ENCODE measurements at regions not wholly inside any gene's neighbourhood (a gene's known extent, or its start where the extent isn't known, plus 50 kb on each side); places are given as distances from the start of the nearest gene placed in this dataset.

GRCh38 chr4:81337211-81337610 is 122.2 kb upstream of the PRKG2 start:
- H4K20me1 ChIP-seq (replicated peaks; ENCODE audit: control insufficient read depth, extremely low read depth, insufficient read depth, low read length) = no peaks in the 10 kb centered on the region
- H3K9ac ChIP-seq (replicated peaks; ENCODE audit: extremely low read depth, insufficient read depth, low read length) = no peak overlapping the region
- no TSS peak for BruUV-seq (replicated peaks)
- ChIA-PET CTCF (interaction anchor here (2.2 kb wide), 1 partner anchor 14 kb away, joined by 9 read pairs; no protein-coding TSS in a partner anchor), POLR2A (no interaction called here)
- DNase-seq (ENCODE audit: low read depth, low spot score) (no peak), FAIRE-seq (no peak)
- no peak for TF ChIP-seq POLR2A (IDR thresholded peaks at IDR 0.05; ENCODE audit: low read depth, low read length)
- no peak for TF ChIP-seq POLR2AphosphoS5 (IDR thresholded peaks at IDR 0.05; ENCODE audit: insufficient read depth, low read depth, low read length)
- TF ChIP-seq EZH2 (IDR thresholded peaks at IDR 0.05; ENCODE audit: borderline replicate concordance, low read depth, low read length, severe bottlenecking) = no peak
- TF ChIP-seq FOS (IDR thresholded peaks at IDR 0.05; ENCODE audit: borderline replicate concordance, insufficient read depth, low read length) = no peak
- no peak for TF ChIP-seq MAX (IDR thresholded peaks at IDR 0.05; ENCODE audit: insufficient read depth, insufficient read length)
- TF ChIP-seq JUN (IDR thresholded peaks at IDR 0.05; ENCODE audit: borderline replicate concordance, insufficient read depth, insufficient read length, low read depth) = no peak
- H2AFZ ChIP-seq (ENCODE audit: low read depth, low read length) = no peak overlapping the region
- no peak overlapping the region for H3K4me2 ChIP-seq (ENCODE audit: insufficient read depth, low read length)
- no peaks in the 10 kb centered on the region for H3K27me3 ChIP-seq (ENCODE audit: control insufficient read depth in 2 of 2, insufficient read depth in 2 of 2, low read length in 2 of 2)
- dilution Hi-C loops (cut with MboI; ENCODE audit: extremely low pct_ligation_motif_present, low sequenced_read_pairs) = no loop called here
- H3K79me2 ChIP-seq (ENCODE audit: control insufficient read depth, insufficient read depth, low read length) = no peaks in the 10 kb centered on the region
- H3K9me1 ChIP-seq (replicated peaks; ENCODE audit: control insufficient read depth, extremely low read depth, insufficient read depth, low read length) = no peaks in the 10 kb centered on the region
- H3K36me3 ChIP-seq (ENCODE audit: control insufficient read depth in 2 of 2, extremely low read depth in 1 of 2, insufficient read depth in 2 of 2, low read length in 2 of 2) = no peaks in the 10 kb centered on the region
- no peaks in the 10 kb centered on the region for H3K9me3 ChIP-seq (replicated peaks; ENCODE audit: control insufficient read depth, insufficient read depth, low read length)
- no peak overlapping the region for H3K4me3 ChIP-seq (replicated peaks in 1 of 3; ENCODE audit: insufficient read depth in 1 of 3, low read depth in 1 of 3, low read length in 3 of 3)
- H3K4me1 ChIP-seq (ENCODE audit: control insufficient read depth, extremely low read depth, insufficient read depth, low read length) = no peaks in the 10 kb centered on the region
- intact Hi-C loops (cut with micrococcal nuclease) = no loop called here
- no peak overlapping the region for H3K27ac ChIP-seq (ENCODE audit: insufficient read depth, low read depth, low read length)

- CTCF ChIA-PET = interaction anchor here (2.2 kb wide), 1 partner anchor 16 kb away, joined by 9 read pairs; no protein-coding TSS in a partner anchor
- intact Hi-C loops (cut with micrococcal nuclease) = no loop called here
Measured at GRCh38 chr4:81335122-81335912, 120.3 kb upstream of the PRKG2 start.

More at GRCh38 chr4:81335122-81335912, 120.3 kb upstream of the PRKG2 start:
- H4K20me1 ChIP-seq (replicated peaks; ENCODE audit: control insufficient read depth, extremely low read depth, insufficient read depth, low read length) = no peaks in the 10 kb centered on the region
- FAIRE-seq (no peak), DNase-seq (ENCODE audit: low read depth, low spot score) (no peak)
- no peaks in the 10 kb centered on the region for H3K9me3 ChIP-seq (replicated peaks; ENCODE audit: control insufficient read depth, insufficient read depth, low read length)
- dilution Hi-C loops (cut with MboI; ENCODE audit: extremely low pct_ligation_motif_present, low sequenced_read_pairs) = no loop called here
- H3K9me1 ChIP-seq (replicated peaks; ENCODE audit: control insufficient read depth, extremely low read depth, insufficient read depth, low read length) = no peaks in the 10 kb centered on the region
- no TSS peak for BruUV-seq (replicated peaks)
- no peak for TF ChIP-seq POLR2AphosphoS5 (IDR thresholded peaks at IDR 0.05; ENCODE audit: insufficient read depth, low read depth, low read length)
- no peak for TF ChIP-seq CTCF (IDR thresholded peaks at IDR 0.05; ENCODE audit: extremely low read depth in 1 of 2, insufficient read depth in 1 of 2, low read depth in 1 of 2, low read length in 2 of 2)
- TF ChIP-seq MAX (IDR thresholded peaks at IDR 0.05; ENCODE audit: insufficient read depth, insufficient read length) = no peak
- no peak for TF ChIP-seq JUN (IDR thresholded peaks at IDR 0.05; ENCODE audit: borderline replicate concordance, insufficient read depth, insufficient read length, low read depth)
- no peak for TF ChIP-seq POLR2A (IDR thresholded peaks at IDR 0.05; ENCODE audit: low read depth, low read length)
- no peak for TF ChIP-seq MYC (IDR thresholded peaks at IDR 0.05; ENCODE audit: low read depth, low read length)
- no peak for TF ChIP-seq GATA2 (IDR thresholded peaks at IDR 0.05; ENCODE audit: insufficient read depth, insufficient read length, low read depth, low read length)
- no peak for TF ChIP-seq FOS (IDR thresholded peaks at IDR 0.05; ENCODE audit: borderline replicate concordance, insufficient read depth, low read length)
- TF ChIP-seq EZH2 (IDR thresholded peaks at IDR 0.05; ENCODE audit: borderline replicate concordance, low read depth, low read length, severe bottlenecking) = no peak
- no peaks in the 10 kb centered on the region for H3K79me2 ChIP-seq (ENCODE audit: control insufficient read depth, insufficient read depth, low read length)
- H3K27ac ChIP-seq (ENCODE audit: insufficient read depth, low read depth, low read length) = no peak overlapping the region
- POLR2A ChIA-PET = no interaction called here
- H3K4me2 ChIP-seq (ENCODE audit: insufficient read depth, low read length) = no peak overlapping the region
- no peak overlapping the region for H3K9ac ChIP-seq (replicated peaks; ENCODE audit: extremely low read depth, insufficient read depth, low read length)
- no peak overlapping the region for H2AFZ ChIP-seq (ENCODE audit: low read depth, low read length)
- no peaks in the 10 kb centered on the region for H3K36me3 ChIP-seq (ENCODE audit: control insufficient read depth in 2 of 2, extremely low read depth in 1 of 2, insufficient read depth in 2 of 2, low read length in 2 of 2)
- H3K27me3 ChIP-seq (ENCODE audit: control insufficient read depth in 2 of 2, insufficient read depth in 2 of 2, low read length in 2 of 2) = no peaks in the 10 kb centered on the region
- H3K4me1 ChIP-seq (ENCODE audit: control insufficient read depth, extremely low read depth, insufficient read depth, low read length) = no peaks in the 10 kb centered on the region
- no peak overlapping the region for H3K4me3 ChIP-seq (replicated peaks in 1 of 3; ENCODE audit: insufficient read depth in 1 of 3, low read depth in 1 of 3, low read length in 3 of 3)
